GM12878 (cell line): ENCODE measurements at regions not wholly inside any gene's neighbourhood (a gene's known extent, or its start where the extent isn't known, plus 50 kb on each side); places are given as distances from the start of the nearest gene placed in this dataset.

ENCODE experiments used
- ATAC-seq: fragments of 200-7000 bp; cut with Tn5 transposase; 3 replicates; pipeline ENCODE4 v1.9.1; 2020; ENCODE audit warnings: mild to moderate bottlenecking, moderate library complexity
- BruUV-seq: library from RNA; stranded (reverse); fragments of 400-500 nt; replicated peaks from 2 replicates; lab custom pipeline; 2021; lab: Mats Ljungman, UMichigan
- CTCF ChIA-PET: fragments of 300-600 bp; sonication (Branson Sonifier 250); formaldehyde crosslinking; extraction: SDS; loops from one replicate; lab custom pipeline; 2021; ENCODE audit warnings: inconsistent platforms; lab: Yijun Ruan, JAX
- POLR2A ChIA-PET: fragments of 350-600 bp; formaldehyde crosslinking; extraction: SDS; loops from one replicate; lab custom pipeline; 2021; ENCODE audit warnings: inconsistent platforms; lab: Charles Lee
- RAD21 ChIA-PET: fragments of 300-600 bp; sonication (Branson Sonifier 250); formaldehyde crosslinking; loops from one replicate; lab custom pipeline; 2023; ENCODE audit warnings: antibody characterized with exemption; ENCODE audit not compliant: unreplicated experiment; lab: Charles Lee
- SMC1A ChIA-PET: fragments of 300-600 bp; sonication (Branson Sonifier 250); formaldehyde crosslinking; loops from one replicate; lab custom pipeline; 2023; ENCODE audit not compliant: unreplicated experiment, uncharacterized antibody; lab: Charles Lee
- DNase-seq: peaks from one replicate; pipeline ENCODE4 v3.0.0-alpha.2; 2011; ENCODE audit warnings: low read depth, low spot score
- FAIRE-seq: peaks from 3 replicates; lab custom pipeline; 2011; peaks lifted over from hg19 to GRCh38; lab: Jason Lieb, UNC
- H2AFZ ChIP-seq: 2 replicates; pipeline ENCODE4 v1.6.0; 2011; ENCODE audit warnings: low read depth, low read length, control low read depth; ENCODE audit not compliant: control insufficient read depth
- H3K27ac ChIP-seq: 2 replicates; pipeline ENCODE4 v1.5.1; 2011; ENCODE audit warnings: control low read depth; ENCODE audit not compliant: control insufficient read depth, insufficient read depth
- H3K27me3 ChIP-seq, 2 experiments: replicated peaks in 1 of 2; 2 replicates each; pipeline versions ENCODE4 v1.6.0 to v1.6.1; 2011; ENCODE audit warnings: low read length in 1 of 2; ENCODE audit not compliant: control insufficient read depth in 2 of 2, insufficient read depth in 2 of 2
- H3K36me3 ChIP-seq, 2 experiments: 2 replicates each; pipeline ENCODE4 v1.5.1; 2011; ENCODE audit warnings: low read length in 1 of 2; ENCODE audit not compliant: control insufficient read depth in 2 of 2, insufficient read depth in 2 of 2
- H3K4me1 ChIP-seq: 2 replicates; pipeline ENCODE4 v1.6.1; 2011; ENCODE audit warnings: mild to moderate bottlenecking, low read length, moderate library complexity, mixed read lengths; ENCODE audit not compliant: control insufficient read depth, insufficient read depth
- H3K4me2 ChIP-seq: 2 replicates; pipeline ENCODE4 v1.6.0; 2011; ENCODE audit warnings: control low read depth; ENCODE audit not compliant: control insufficient read depth, insufficient read depth
- H3K4me3 ChIP-seq: fragments of 200-600 bp; sonication (generic); 2 replicates; pipeline ENCODE4 v1.5.1; 2016
- H3K79me2 ChIP-seq: 2 replicates; pipeline ENCODE4 v1.6.0; 2011; ENCODE audit warnings: low read length; ENCODE audit not compliant: control insufficient read depth, insufficient read depth
- H3K9ac ChIP-seq: 2 replicates; pipeline ENCODE4 v1.8.0; 2011; ENCODE audit warnings: low read length, control low read depth, mixed read lengths; ENCODE audit not compliant: control insufficient read depth, insufficient read depth
- H3K9me3 ChIP-seq: replicated peaks from 3 replicates; pipeline ENCODE4 v1.5.1; 2011; ENCODE audit warnings: mild to moderate bottlenecking, low read length; ENCODE audit not compliant: control insufficient read depth, insufficient read depth
- H4K20me1 ChIP-seq: 2 replicates; pipeline ENCODE4 v1.6.0; 2011; ENCODE audit not compliant: control insufficient read depth, insufficient read depth
- E2F4 ChIP-seq: IDR thresholded peaks from 2 replicates; pipeline ENCODE4 v1.6.1; 2012; ENCODE audit warnings: low read depth, low read length, improper control_type of control experiment
- FOXK2 ChIP-seq: fragments of 450-650 bp; IDR thresholded peaks from 2 replicates; pipeline ENCODE4 v1.6.1; 2017; ENCODE audit warnings: mild to moderate bottlenecking, moderate library complexity
- HDAC6 ChIP-seq: fragments of 200-600 bp; sonication (generic); IDR thresholded peaks from one replicate; pipeline ENCODE4 v1.8.0; 2017; ENCODE audit warnings: antibody characterized with exemption; ENCODE audit not compliant: unreplicated experiment
- MEF2A ChIP-seq: IDR thresholded peaks from 2 replicates; pipeline ENCODE4 v1.6.1; 2011; ENCODE audit warnings: low read depth, mild to moderate bottlenecking, low read length, moderate library complexity; ENCODE audit not compliant: insufficient read depth
- MTA3 ChIP-seq: IDR thresholded peaks from 2 replicates; pipeline ENCODE4 v1.6.1; 2012; ENCODE audit warnings: low read length, inconsistent platforms, borderline replicate concordance
- POLR2A ChIP-seq: IDR thresholded peaks from 2 replicates; pipeline ENCODE4 v1.6.1; 2011; ENCODE audit warnings: low read depth, mild to moderate bottlenecking, low read length
- SIX5 ChIP-seq: IDR thresholded peaks from 2 replicates; pipeline ENCODE4 v1.6.1; 2011; ENCODE audit warnings: mild to moderate bottlenecking, low read depth, low read length, moderate library complexity; ENCODE audit not compliant: severe bottlenecking
- STAT1 ChIP-seq: fragments of 450-650 bp; conservative IDR thresholded peaks from 2 replicates; pipeline ENCODE4 v1.6.1; 2014; ENCODE audit warnings: antibody characterized with exemption, mild to moderate bottlenecking
- TARDBP ChIP-seq: IDR thresholded peaks from 2 replicates; pipeline ENCODE4 v1.6.1; 2016; ENCODE audit warnings: borderline replicate concordance
- TCF3 ChIP-seq: IDR thresholded peaks from 2 replicates; pipeline ENCODE4 v1.6.1; 2012; ENCODE audit warnings: low read depth, mild to moderate bottlenecking, low read length, borderline replicate concordance; ENCODE audit not compliant: insufficient read depth
- ZNF24 ChIP-seq: fragments of 450-650 bp; IDR thresholded peaks from 2 replicates; pipeline ENCODE4 v1.6.1; 2017; ENCODE audit warnings: antibody characterized with exemption, mild to moderate bottlenecking
- WGBS: methylation state at CpG from one replicate; pipeline ENCODE4 v1.1.6; 2016; ENCODE audit warnings: low lambda C conversion rate; ENCODE audit not compliant: insufficient replicate concordance, insufficient coverage; ENCODE audit errors: missing lambda C conversion rate; 5-methylcytosine and 5-hydroxymethylcytosine counted together
- in situ Hi-C: fragments of 300-500 bp; cut with MboI; formaldehyde crosslinking; loops from 9 replicates; pipeline ENCODE4 v1.14.3; 2018; ENCODE audit warnings: mixed read lengths
- intact Hi-C: fragments of 100-400 bp; cut with micrococcal nuclease; formaldehyde crosslinking; loops from one replicate; pipeline ENCODE4 v1.14.2; 2022; ENCODE audit not compliant: unreplicated experiment

GRCh38 chr10:109474812-109475211 lies 448.5 kb downstream of the XPNPEP1 start:
- H3K27ac ChIP-seq = no peak overlapping the region
- no peak overlapping the region for H2AFZ ChIP-seq
- intact Hi-C loops (no loop called here), in situ Hi-C loops (no loop called here)
- 32% methylated on average over 4 of the region's 4 CpGs for WGBS
- FAIRE-seq (no peak), DNase-seq (no peak), ATAC-seq (no peak)
- no peak overlapping the region for H3K4me3 ChIP-seq
- no peaks in the 10 kb centered on the region for H3K36me3 ChIP-seq
- no peaks in the 10 kb centered on the region for H3K79me2 ChIP-seq
- H3K4me2 ChIP-seq = no peak overlapping the region
- ChIA-PET CTCF (no interaction called here), SMC1A (no interaction called here), RAD21 (no interaction called here), POLR2A (no interaction called here)
- H3K9me3 ChIP-seq = no peaks in the 10 kb centered on the region
- BruUV-seq = no TSS peak
- H4K20me1 ChIP-seq = no peaks in the 10 kb centered on the region
- H3K9ac ChIP-seq = no peak overlapping the region
- no peaks in the 10 kb centered on the region for H3K4me1 ChIP-seq
- TF ChIP-seq ZNF24 = no peak
- no peak for TF ChIP-seq TCF3
- no peak for TF ChIP-seq MEF2A
- no peak for TF ChIP-seq HDAC6
- no peak for TF ChIP-seq FOXK2
- TF ChIP-seq E2F4 = no peak
- no peak for TF ChIP-seq TARDBP
- no peak for TF ChIP-seq POLR2A
- H3K27me3 ChIP-seq = no peaks in the 10 kb centered on the region

- CTCF ChIA-PET = no interaction called here
- H2AFZ ChIP-seq = no peak overlapping the region
- H4K20me1 ChIP-seq = no peaks in the 10 kb centered on the region
- no peaks in the 10 kb centered on the region for H3K9me3 ChIP-seq
- WGBS = 15% methylated on average over 4 of the region's 4 CpGs
- TF ChIP-seq STAT1 (no peak), SIX5 (no peak), MTA3 (no peak)
- TF ChIP-seq, all 136 proteins: peak for 0
- no TSS peak for BruUV-seq
- intact Hi-C loops (no loop called here), in situ Hi-C loops (no loop called here)
- ChIA-PET POLR2A (no interaction called here), SMC1A (no interaction called here), RAD21 (no interaction called here)
- H3K79me2 ChIP-seq = no peaks in the 10 kb centered on the region
- no peaks in the 10 kb centered on the region for H3K36me3 ChIP-seq
- H3K4me2 ChIP-seq = no peak overlapping the region
- H3K27me3 ChIP-seq = no peaks in the 10 kb centered on the region
- no peak overlapping the region for H3K4me3 ChIP-seq
- ATAC-seq = no peak
- no peak overlapping the region for H3K27ac ChIP-seq
- H3K4me1 ChIP-seq = no peaks in the 10 kb centered on the region
- DNase-seq = no peak
- no peak for FAIRE-seq
- no peak overlapping the region for H3K9ac ChIP-seq
Measured at GRCh38 chr10:109474261-109474660, 449.1 kb downstream of the XPNPEP1 start.
